IMR-90 (cell line): ENCODE measurements at regions not wholly inside any gene's neighbourhood (a gene's known extent, or its start where the extent isn't known, plus 50 kb on each side); places are given as distances from the start of the nearest gene placed in this dataset.

ENCODE experiments used
- ATAC-seq: fragments of 200-7000 bp; cut with Tn5 transposase; 2 replicates; pipeline ENCODE4 v1.9.1; 2020; ENCODE audit warnings: low read depth, mild to moderate bottlenecking, moderate library complexity
- BruUV-seq: library from RNA; stranded (reverse); fragments of 400-500 nt; replicated peaks from 2 replicates; lab custom pipeline; 2021; lab: Mats Ljungman, UMichigan
- CTCF ChIA-PET: fragments of 300-600 bp; formaldehyde crosslinking; extraction: SDS; loops from one replicate; lab custom pipeline; 2021; ENCODE audit warnings: antibody characterized with exemption; lab: Yijun Ruan, JAX
- POLR2A ChIA-PET: fragments of 300-600 bp; sonication (Branson Sonifier 250); formaldehyde crosslinking; loops from one replicate; lab custom pipeline; 2022; ENCODE audit warnings: antibody characterized with exemption; ENCODE audit not compliant: unreplicated experiment; lab: Charles Lee
- DNase-seq: peaks from one replicate; pipeline ENCODE4 v3.0.0; 2013
- H2AFZ ChIP-seq: replicated peaks from 2 replicates; pipeline ENCODE3; 2013; ENCODE audit warnings: low read length, mild to moderate bottlenecking; ENCODE audit not compliant: poor library complexity
- H2AK5ac ChIP-seq: 2 replicates; pipeline ENCODE4 v1.6.1; 2013; ENCODE audit warnings: low read depth, low read length, inconsistent platforms
- H2AK9ac ChIP-seq: replicated peaks from 2 replicates; pipeline ENCODE3; 2013; ENCODE audit warnings: mild to moderate bottlenecking, low read depth, low read length, moderate library complexity; ENCODE audit not compliant: poor library complexity
- H2BK120ac ChIP-seq: 2 replicates; pipeline ENCODE4 v1.6.1; 2013; ENCODE audit warnings: low read depth, low read length, inconsistent platforms
- H2BK15ac ChIP-seq: 3 replicates; pipeline ENCODE4 v1.6.1; 2013; ENCODE audit warnings: low read depth, low read length, inconsistent platforms
- H2BK20ac ChIP-seq: 2 replicates; pipeline ENCODE4 v1.6.1; 2013; ENCODE audit warnings: low read depth, mild to moderate bottlenecking, inconsistent platforms, low read length, moderate library complexity
- H2BK5ac ChIP-seq: 2 replicates; pipeline ENCODE4 v1.6.1; 2013; ENCODE audit warnings: mild to moderate bottlenecking, low read depth, low read length, inconsistent platforms; ENCODE audit not compliant: poor library complexity, severe bottlenecking
- H3K14ac ChIP-seq: replicated peaks from 2 replicates; pipeline ENCODE4 v1.6.1; 2013; ENCODE audit warnings: low read depth, low read length, inconsistent platforms
- H3K18ac ChIP-seq: 2 replicates; pipeline ENCODE4 v1.6.1; 2013; ENCODE audit warnings: low read depth, low read length, control low read depth
- H3K23ac ChIP-seq: 2 replicates; pipeline ENCODE4 v1.6.1; 2013; ENCODE audit warnings: low read depth, low read length, inconsistent platforms
- H3K27ac ChIP-seq: 2 replicates; pipeline ENCODE4 v1.5.1; 2013; ENCODE audit warnings: mild to moderate bottlenecking, control low read depth, low read length; ENCODE audit not compliant: insufficient read depth
- H3K27me3 ChIP-seq: 2 replicates; pipeline ENCODE4 v1.6.1; 2013; ENCODE audit warnings: low read length; ENCODE audit not compliant: control insufficient read depth, insufficient read depth
- H3K36me3 ChIP-seq: 2 replicates; pipeline ENCODE4 v1.6.1; 2013; ENCODE audit warnings: low read length, mixed read lengths; ENCODE audit not compliant: control insufficient read depth, insufficient read depth
- H3K4ac ChIP-seq: 2 replicates; pipeline ENCODE4 v1.6.1; 2013; ENCODE audit warnings: low read depth, low read length, inconsistent platforms
- H3K4me1 ChIP-seq: 2 replicates; pipeline ENCODE4 v1.6.1; 2013; ENCODE audit warnings: low read length, mixed read lengths; ENCODE audit not compliant: control insufficient read depth, insufficient read depth
- H3K4me2 ChIP-seq: 2 replicates; pipeline ENCODE4 v1.6.1; 2013; ENCODE audit warnings: low read depth, mild to moderate bottlenecking, control low read depth, low read length, moderate library complexity
- H3K4me3 ChIP-seq: 2 replicates; pipeline ENCODE4 v1.5.1; 2013; ENCODE audit warnings: low read depth, mild to moderate bottlenecking, control low read depth, low read length, moderate library complexity; ENCODE audit not compliant: insufficient read depth
- H3K56ac ChIP-seq: 2 replicates; pipeline ENCODE4 v1.6.1; 2013; ENCODE audit warnings: low read length, inconsistent platforms; ENCODE audit not compliant: insufficient read depth; ENCODE audit errors: extremely low read depth
- H3K79me1 ChIP-seq, 2 experiments: 2 replicates each; pipeline ENCODE4 v1.6.1; 2013; ENCODE audit warnings: low read length in 2 of 2, inconsistent platforms in 1 of 2, low read depth in 1 of 2
- H3K9ac ChIP-seq: 2 replicates; pipeline ENCODE4 v1.6.1; 2013; ENCODE audit warnings: low read depth, low read length, control low read depth
- H3K9me1 ChIP-seq: 2 replicates; pipeline ENCODE4 v1.6.1; 2013; ENCODE audit warnings: low read length, inconsistent platforms; ENCODE audit not compliant: insufficient read depth
- H3K9me3 ChIP-seq: 2 replicates; pipeline ENCODE4 v1.6.1; 2013; ENCODE audit warnings: low read length; ENCODE audit not compliant: control insufficient read depth, insufficient read depth
- H4K20me1 ChIP-seq: 2 replicates; pipeline ENCODE4 v1.6.1; 2013; ENCODE audit warnings: low read length, inconsistent platforms; ENCODE audit not compliant: insufficient read depth
- H4K5ac ChIP-seq: 2 replicates; pipeline ENCODE4 v1.6.1; 2013; ENCODE audit warnings: mild to moderate bottlenecking, low read depth, low read length, control low read depth
- H4K8ac ChIP-seq, 2 experiments: 2 replicates each; pipeline ENCODE4 v1.6.1; 2013; ENCODE audit warnings: low read depth in 2 of 2, low read length in 2 of 2, control low read depth in 1 of 2, inconsistent platforms in 1 of 2
- H4K91ac ChIP-seq: 2 replicates; pipeline ENCODE4 v1.6.1; 2013; ENCODE audit warnings: low read depth, low read length, inconsistent platforms; ENCODE audit not compliant: insufficient read depth
- BHLHE40 ChIP-seq: fragments of 150-350 bp; IDR thresholded peaks from 2 replicates; pipeline ENCODE4 v1.6.1; 2016; ENCODE audit warnings: mild to moderate bottlenecking, low read depth, low read length
- ELK1 ChIP-seq: fragments of 150-350 bp; IDR thresholded peaks from 2 replicates; pipeline ENCODE4 v1.6.1; 2016; ENCODE audit warnings: low read depth, mild to moderate bottlenecking, low read length, moderate library complexity, borderline replicate concordance
- MAZ ChIP-seq: IDR thresholded peaks from 2 replicates; pipeline ENCODE4 v1.6.1; 2012; ENCODE audit warnings: low read depth, mild to moderate bottlenecking, low read length, improper control_type of control experiment, moderate library complexity, borderline replicate concordance
- POLR2A ChIP-seq: IDR thresholded peaks from 2 replicates; pipeline ENCODE4 v1.6.1; 2012; ENCODE audit warnings: mild to moderate bottlenecking, low read depth, low read length
- RFX5 ChIP-seq: IDR thresholded peaks from 2 replicates; pipeline ENCODE4 v1.8.0; 2012; ENCODE audit warnings: low read depth, mild to moderate bottlenecking, low read length, moderate library complexity
- WGBS, 2 experiments: methylation state at CpG; one replicate each; pipeline versions ENCODE4 v1.1.5 to v1.1.7; 2013; ENCODE audit warnings: missing lambda C conversion rate in 2 of 2; ENCODE audit not compliant: insufficient read length in 1 of 2; ENCODE audit errors: extremely low coverage in 2 of 2; 5-methylcytosine and 5-hydroxymethylcytosine counted together
- dilution Hi-C: fragments of 300-500 bp; cut with HindIII; formaldehyde crosslinking; loops from one replicate; pipeline ENCODE4 v1.14.3; 2018; ENCODE audit warnings: low sequenced_read_pairs; ENCODE audit not compliant: unreplicated experiment
- in situ Hi-C: fragments of 300-500 bp; cut with MboI; formaldehyde crosslinking; loops from 3 replicates; pipeline ENCODE4 v1.14.3; 2019; ENCODE audit warnings: low sequenced_read_pairs, inconsistent platforms, mixed read lengths
- intact Hi-C: fragments of 100-400 bp; cut with micrococcal nuclease; formaldehyde crosslinking; loops from 2 replicates; pipeline ENCODE4 v1.10.0; 2022

DNA sequence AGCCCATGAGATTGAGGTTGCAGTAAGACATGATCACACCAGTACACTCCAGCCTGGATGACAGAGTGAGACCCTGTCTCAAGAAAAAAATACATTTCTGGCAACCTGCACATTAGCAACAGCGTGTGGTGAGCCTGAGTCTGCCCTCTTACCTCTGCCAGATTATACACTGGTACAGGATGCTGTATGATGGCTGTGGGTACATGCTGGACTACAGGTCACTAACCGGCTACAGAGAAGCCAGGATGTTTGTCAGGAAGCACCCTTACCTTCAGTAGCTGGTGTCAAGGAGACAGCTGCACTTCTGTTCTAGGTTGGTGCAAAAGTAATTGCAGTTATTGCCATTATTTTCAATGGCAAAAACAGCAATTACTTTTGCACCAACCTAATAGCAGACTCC, 575.7 kb downstream of the NPHP4 start:
- no TSS peak for BruUV-seq
- WGBS, 2 experiments, result no CpG with 5 or more reads among the region's 2 CpGs
- TF ChIP-seq MAZ, result no peak
- no peak for TF ChIP-seq BHLHE40
- no peak for TF ChIP-seq RFX5
- TF ChIP-seq ELK1, result no peak
- no peak for TF ChIP-seq POLR2A
- dilution Hi-C loops, result no loop called here
- CTCF ChIA-PET, result no interaction called here
- H2BK5ac ChIP-seq, result no peak overlapping the region
- POLR2A ChIA-PET, result no interaction called here
- H3K27me3 ChIP-seq, result no peaks in the 10 kb centered on the region
- H2BK120ac ChIP-seq, result no peak overlapping the region
- H3K18ac ChIP-seq, result no peak overlapping the region
- no peak overlapping the region for H3K4me3 ChIP-seq
- no peak overlapping the region for H2AK5ac ChIP-seq
- DNase-seq (no peak), ATAC-seq (no peak)
- H4K20me1 ChIP-seq, result no peaks in the 10 kb centered on the region
- H2BK20ac ChIP-seq, result no peak overlapping the region
- no peak overlapping the region for H4K91ac ChIP-seq
- in situ Hi-C loops, result no loop called here
- no peak overlapping the region for H3K56ac ChIP-seq
- H4K5ac ChIP-seq, result no peak overlapping the region
- no peak overlapping the region for H3K4me2 ChIP-seq
- no peak overlapping the region for H4K8ac ChIP-seq
- H3K9me3 ChIP-seq, result peaks cover 52% of the 10 kb centered on the region
- H3K79me1 ChIP-seq, result no peaks in the 10 kb centered on the region
- no peak overlapping the region for H3K14ac ChIP-seq
- H3K23ac ChIP-seq, result no peak overlapping the region
- H3K27ac ChIP-seq, result no peak overlapping the region
- no peak overlapping the region for H2AK9ac ChIP-seq
- no peak overlapping the region for H2BK15ac ChIP-seq
- no peaks in the 10 kb centered on the region for H3K9me1 ChIP-seq
- no peaks in the 10 kb centered on the region for H3K36me3 ChIP-seq
- no peak overlapping the region for H3K4ac ChIP-seq
- no peaks in the 10 kb centered on the region for H3K4me1 ChIP-seq
- no peak overlapping the region for H3K9ac ChIP-seq
- intact Hi-C loops, result no loop called here
- H2AFZ ChIP-seq, result no peak overlapping the region
